Astrocyte of the spinal cord (primary cell): ENCODE measurements at regions not wholly inside any gene's neighbourhood (a gene's known extent, or its start where the extent isn't known, plus 50 kb on each side); places are given as distances from the start of the nearest gene placed in this dataset.
A peak's percentile ranks its signal among the peaks of the same experiment; 100 is the strongest.

Source experiments
- DNase-seq: peaks from one replicate; pipeline ENCODE4 v3.0.0; 2011; ENCODE audit warnings: low read depth, low spot score
- H3K4me3 ChIP-seq: 2 replicates; pipeline ENCODE4 v1.5.1; 2011; ENCODE audit warnings: low read depth, mild to moderate bottlenecking, low read length, moderate library complexity
- in situ Hi-C: cut with HindIII; loops from 2 replicates; pipeline ENCODE4 v1.10.0; 2017; ENCODE audit warnings: low sequenced_read_pairs
- TF ChIP-seq, protein P1 (sequence below): IDR thresholded peaks from 2 replicates; pipeline ENCODE4 v1.5.1; 2012; ENCODE audit warnings: low read depth, mild to moderate bottlenecking, low read length, inconsistent platforms

DNA sequence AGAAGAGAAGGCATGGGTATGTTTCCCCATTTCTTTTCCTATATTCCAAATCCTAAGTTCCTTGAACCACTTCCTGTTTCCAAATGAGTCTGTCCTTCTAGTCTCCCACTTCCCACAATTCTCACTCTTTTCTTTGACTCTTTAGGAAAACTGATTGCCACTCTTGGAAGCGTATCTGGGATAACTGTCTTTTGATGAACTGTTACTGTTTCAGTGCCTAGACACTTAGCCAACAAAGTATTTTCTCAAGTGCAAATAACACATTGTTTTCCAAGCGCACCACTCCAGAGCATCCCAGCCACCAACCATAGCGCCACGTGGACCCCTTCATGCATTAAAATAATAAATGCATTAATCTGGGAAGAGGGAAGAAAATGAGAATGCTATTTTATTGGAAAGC, 342.8 kb downstream of the MTX2 start:
- in situ Hi-C loops, result no loop called here
- no peak for DNase-seq
- TF ChIP-seq, protein P1, sequence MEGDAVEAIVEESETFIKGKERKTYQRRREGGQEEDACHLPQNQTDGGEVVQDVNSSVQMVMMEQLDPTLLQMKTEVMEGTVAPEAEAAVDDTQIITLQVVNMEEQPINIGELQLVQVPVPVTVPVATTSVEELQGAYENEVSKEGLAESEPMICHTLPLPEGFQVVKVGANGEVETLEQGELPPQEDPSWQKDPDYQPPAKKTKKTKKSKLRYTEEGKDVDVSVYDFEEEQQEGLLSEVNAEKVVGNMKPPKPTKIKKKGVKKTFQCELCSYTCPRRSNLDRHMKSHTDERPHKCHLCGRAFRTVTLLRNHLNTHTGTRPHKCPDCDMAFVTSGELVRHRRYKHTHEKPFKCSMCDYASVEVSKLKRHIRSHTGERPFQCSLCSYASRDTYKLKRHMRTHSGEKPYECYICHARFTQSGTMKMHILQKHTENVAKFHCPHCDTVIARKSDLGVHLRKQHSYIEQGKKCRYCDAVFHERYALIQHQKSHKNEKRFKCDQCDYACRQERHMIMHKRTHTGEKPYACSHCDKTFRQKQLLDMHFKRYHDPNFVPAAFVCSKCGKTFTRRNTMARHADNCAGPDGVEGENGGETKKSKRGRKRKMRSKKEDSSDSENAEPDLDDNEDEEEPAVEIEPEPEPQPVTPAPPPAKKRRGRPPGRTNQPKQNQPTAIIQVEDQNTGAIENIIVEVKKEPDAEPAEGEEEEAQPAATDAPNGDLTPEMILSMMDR, result no peak
- no peak overlapping the region for H3K4me3 ChIP-seq

DNA sequence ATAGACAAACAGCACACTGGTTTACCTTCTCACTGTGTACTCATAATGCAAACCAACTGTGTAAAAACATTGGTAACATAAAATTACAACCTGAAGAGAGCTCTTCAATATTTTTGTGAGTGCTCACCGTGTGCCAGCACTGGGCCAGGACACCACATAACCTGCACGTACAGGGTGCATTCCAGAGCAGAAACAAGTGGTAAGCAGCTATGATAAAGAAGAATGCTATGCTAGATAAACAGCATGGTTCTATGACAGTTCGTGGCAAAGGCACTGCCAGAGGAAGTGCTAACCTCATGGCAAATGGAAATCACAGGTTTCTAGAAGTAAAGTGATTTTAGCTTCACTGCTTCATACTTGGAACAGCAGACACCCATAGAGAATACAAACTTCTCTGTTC, 343.5 kb downstream of the MTX2 start:
- H3K4me3 ChIP-seq, result no peak overlapping the region
- DNase-seq, result peak; percentile 22
- in situ Hi-C loops, result no loop called here
- TF ChIP-seq, protein P1, result no peak

DNA sequence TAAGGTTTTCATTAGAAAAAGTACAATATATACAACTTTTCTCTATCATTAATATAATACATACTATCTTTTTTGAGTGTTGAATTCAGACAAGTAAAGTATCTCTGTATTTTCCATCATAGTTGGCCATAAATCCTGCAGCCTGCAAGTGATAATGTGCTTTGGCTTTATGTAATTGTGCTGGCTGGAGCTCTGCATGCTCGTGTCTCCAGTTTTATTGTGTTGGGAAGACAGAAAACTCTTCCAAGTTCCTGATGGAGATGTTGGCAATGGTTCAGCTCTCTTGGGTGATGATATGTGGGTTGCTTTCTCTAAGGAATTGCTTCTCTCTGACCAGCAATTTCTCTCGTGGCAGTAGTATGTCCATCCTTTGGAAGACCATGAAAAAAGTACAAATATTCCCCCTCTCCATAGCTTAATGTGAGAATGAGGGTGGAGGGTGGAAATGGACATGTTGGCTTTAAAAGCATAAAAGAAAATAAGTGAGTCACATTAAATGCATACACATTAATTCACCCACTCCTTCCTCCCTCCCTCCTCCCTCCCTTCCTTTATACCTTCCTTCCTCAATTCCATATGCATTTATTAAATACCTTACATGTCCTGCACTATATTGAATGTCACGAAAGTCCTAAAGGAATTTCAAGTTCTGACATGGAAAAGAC, 344.2 kb downstream of the MTX2 start:
- TF ChIP-seq, protein P1, result no peak
- DNase-seq, result peak; percentile 22
- in situ Hi-C loops, result no loop called here
- H3K4me3 ChIP-seq, result no peak overlapping the region

- DNase-seq, result no peak
- no peak overlapping the region for H3K4me3 ChIP-seq
- in situ Hi-C loops, result no loop called here
- TF ChIP-seq, protein P1, result no peak
These were observed 344.8 kb downstream of the MTX2 start for GRCh38 chr2:176614049-176614448.

DNA sequence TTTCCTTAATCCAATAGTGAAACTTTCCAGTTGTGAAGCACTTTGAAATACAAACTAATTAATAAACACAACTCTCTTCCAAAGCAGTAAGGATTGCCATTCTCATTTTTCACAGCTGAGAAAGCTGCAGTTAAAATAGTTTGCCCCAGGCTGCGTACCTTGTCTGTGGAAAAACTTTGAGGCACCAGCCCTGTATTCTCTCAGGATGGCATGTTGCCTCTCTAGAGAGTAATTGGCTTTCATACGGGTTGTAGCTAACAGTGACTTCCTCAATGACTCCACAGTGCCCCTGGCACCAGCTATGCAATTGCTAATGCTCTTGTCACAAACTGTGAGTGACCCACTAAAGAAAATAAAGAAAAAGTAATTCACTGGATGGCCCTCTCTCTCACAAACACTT, 345.7 kb downstream of the MTX2 start:
- in situ Hi-C loops, result no loop called here
- TF ChIP-seq, protein P1, result no peak
- no peak overlapping the region for H3K4me3 ChIP-seq
- DNase-seq, result no peak

GRCh38 chr2:176619504-176619903, 350.3 kb downstream of the MTX2 start:
- DNase-seq, result no peak
- H3K4me3 ChIP-seq, result no peak overlapping the region
- TF ChIP-seq, protein P1, result no peak
- in situ Hi-C loops, result no loop called here
